ENCODE measurements at regions not wholly inside any gene's neighbourhood (a gene's known extent, or its start where the extent isn't known, plus 50 kb on each side); places are given as distances from the start of the nearest gene placed in this dataset.

DNA sequence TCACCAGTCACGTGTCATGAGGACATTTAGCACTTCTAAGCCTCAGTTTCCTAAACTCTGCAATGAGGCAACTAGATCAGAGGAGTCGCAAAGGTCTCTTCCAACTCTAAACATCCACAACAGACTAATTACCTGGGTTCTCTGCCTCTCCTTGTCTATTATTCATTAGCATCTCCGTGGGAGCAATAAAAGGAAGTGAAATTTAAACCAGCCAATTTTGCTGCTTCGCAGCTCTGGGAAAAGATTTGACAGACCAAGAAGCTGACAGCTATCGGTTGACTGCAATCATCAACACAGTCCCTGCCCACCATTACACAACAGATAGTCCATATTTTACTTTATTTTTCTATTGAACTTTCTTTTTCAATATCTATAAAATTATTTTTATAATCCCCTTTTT, 308.9 kb downstream of the NR2F1-AS1 start:
- Histone ChIP-seq H3K9me3 (no peaks in the 10 kb centered on the region), H3K4me3 (no peak overlapping the region), H3K4me1 (no peaks in the 10 kb centered on the region), H3K27ac (no peak overlapping the region), H3K27me3 (ENCODE audit: insufficient read depth in 3 of 3, low read length in 2 of 3) (no peaks in the 10 kb centered on the region), H3K36me3 (ENCODE audit: insufficient read depth in 1 of 2, low read depth in 1 of 2) (no peaks in the 10 kb centered on the region)
- 68 to 74% (median 71%) methylated on average over 5 of the region's 5 CpGs for WGBS, 3 donors
- intact Hi-C loops (cut with DNase I): no loop called here
- TF ChIP-seq, protein P1, sequence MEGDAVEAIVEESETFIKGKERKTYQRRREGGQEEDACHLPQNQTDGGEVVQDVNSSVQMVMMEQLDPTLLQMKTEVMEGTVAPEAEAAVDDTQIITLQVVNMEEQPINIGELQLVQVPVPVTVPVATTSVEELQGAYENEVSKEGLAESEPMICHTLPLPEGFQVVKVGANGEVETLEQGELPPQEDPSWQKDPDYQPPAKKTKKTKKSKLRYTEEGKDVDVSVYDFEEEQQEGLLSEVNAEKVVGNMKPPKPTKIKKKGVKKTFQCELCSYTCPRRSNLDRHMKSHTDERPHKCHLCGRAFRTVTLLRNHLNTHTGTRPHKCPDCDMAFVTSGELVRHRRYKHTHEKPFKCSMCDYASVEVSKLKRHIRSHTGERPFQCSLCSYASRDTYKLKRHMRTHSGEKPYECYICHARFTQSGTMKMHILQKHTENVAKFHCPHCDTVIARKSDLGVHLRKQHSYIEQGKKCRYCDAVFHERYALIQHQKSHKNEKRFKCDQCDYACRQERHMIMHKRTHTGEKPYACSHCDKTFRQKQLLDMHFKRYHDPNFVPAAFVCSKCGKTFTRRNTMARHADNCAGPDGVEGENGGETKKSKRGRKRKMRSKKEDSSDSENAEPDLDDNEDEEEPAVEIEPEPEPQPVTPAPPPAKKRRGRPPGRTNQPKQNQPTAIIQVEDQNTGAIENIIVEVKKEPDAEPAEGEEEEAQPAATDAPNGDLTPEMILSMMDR (IDR thresholded peaks at IDR 0.05): no peak
- ATAC-seq (no peak), DNase-seq (no peak)

DNA sequence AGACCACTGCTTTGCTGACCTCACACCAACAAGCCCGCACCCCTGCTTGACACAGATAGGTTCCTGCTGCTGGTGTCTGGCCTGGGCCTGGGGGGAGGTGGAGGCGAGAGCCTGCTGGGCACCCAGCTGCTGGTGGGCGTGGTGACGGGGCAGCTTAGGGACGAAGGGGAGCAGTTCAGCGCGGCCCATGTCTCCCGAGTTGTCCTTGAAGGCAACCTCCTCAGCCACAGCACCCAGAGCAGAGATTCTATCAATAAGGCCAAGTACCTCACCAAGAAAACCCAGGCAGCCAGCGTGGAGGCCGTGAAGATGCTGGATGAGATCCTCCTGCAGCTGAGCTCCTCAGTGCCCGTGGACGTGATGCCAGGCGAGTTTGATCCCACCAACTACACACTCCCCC, 313.3 kb downstream of the NR2F1-AS1 start:
- ATAC-seq (no peak), DNase-seq (no peak)
- Histone ChIP-seq H3K4me3 (no peak overlapping the region), H3K36me3 (ENCODE audit: insufficient read depth in 1 of 2, low read depth in 1 of 2) (no peaks in the 10 kb centered on the region), H3K9me3 (no peaks in the 10 kb centered on the region), H3K27ac (no peak overlapping the region), H3K4me1 (no peaks in the 10 kb centered on the region), H3K27me3 (ENCODE audit: insufficient read depth in 3 of 3, low read length in 2 of 3) (no peaks in the 10 kb centered on the region)
- intact Hi-C loops (cut with DNase I): no loop called here
- 96 to 98% (median 97%) methylated on average over 13 of the region's 13 CpGs for WGBS, 3 donors
- TF ChIP-seq, protein P1 (IDR thresholded peaks at IDR 0.05): no peak

DNA sequence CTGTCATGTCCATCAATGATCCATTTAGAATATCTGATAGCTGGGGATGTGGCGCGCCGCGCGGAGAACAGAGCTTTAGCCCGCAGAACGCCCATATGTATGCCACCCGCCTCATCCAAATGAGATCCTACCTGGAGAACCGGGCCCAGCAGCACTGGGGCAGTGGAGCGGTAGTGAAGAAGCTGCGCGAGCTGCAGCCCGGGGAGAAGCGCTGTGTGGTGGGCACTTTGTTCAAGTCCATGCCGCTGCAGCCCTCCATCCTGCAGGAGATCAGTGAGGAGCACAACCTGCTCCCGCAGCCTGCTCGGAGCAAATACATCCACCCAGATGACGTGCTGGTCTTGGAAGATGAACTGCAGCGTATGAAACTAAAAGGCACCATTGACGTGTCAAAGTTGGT, 313.7 kb downstream of the NR2F1-AS1 start:
- H3K27ac ChIP-seq: no peak overlapping the region
- ATAC-seq: no peak
- H3K4me1 ChIP-seq: no peaks in the 10 kb centered on the region
- H3K4me3 ChIP-seq: no peak overlapping the region
- DNase-seq: no peak
- intact Hi-C loops (cut with DNase I): no loop called here
- 96 to 98% (median 98%) methylated on average over 20 of the region's 20 CpGs for WGBS, 3 donors
- H3K36me3 ChIP-seq (ENCODE audit: insufficient read depth in 1 of 2, low read depth in 1 of 2): no peaks in the 10 kb centered on the region
- H3K27me3 ChIP-seq (ENCODE audit: insufficient read depth in 3 of 3, low read length in 2 of 3): no peaks in the 10 kb centered on the region
- TF ChIP-seq, protein P1 (IDR thresholded peaks at IDR 0.05): no peak
- H3K9me3 ChIP-seq: no peaks in the 10 kb centered on the region

DNA sequence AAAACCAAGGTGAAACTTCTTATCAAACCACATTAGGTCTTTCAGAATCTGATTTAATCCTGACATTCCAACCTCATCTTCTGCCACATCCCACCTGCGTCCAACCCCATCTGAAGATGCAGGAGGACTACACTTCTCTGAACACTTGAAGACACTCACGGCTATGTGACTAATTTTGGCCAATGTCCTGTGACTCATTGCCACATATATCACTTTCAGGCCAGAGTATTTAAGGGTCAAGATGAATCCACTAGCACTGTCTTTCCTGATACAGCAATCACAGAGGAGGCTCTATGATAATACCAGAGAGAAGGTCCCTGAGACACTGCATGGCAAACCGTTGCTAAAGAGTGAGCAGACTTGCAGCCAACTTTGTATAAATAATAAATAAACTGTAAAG, 323.4 kb downstream of the NR2F1-AS1 start:
- peak in 1 of 4 donors; percentile 28 for ATAC-seq
- intact Hi-C loops (cut with DNase I): no loop called here
- WGBS, 3 donors: 77 to 87% (median 79%) methylated on average over 3 of the region's 3 CpGs

DNA sequence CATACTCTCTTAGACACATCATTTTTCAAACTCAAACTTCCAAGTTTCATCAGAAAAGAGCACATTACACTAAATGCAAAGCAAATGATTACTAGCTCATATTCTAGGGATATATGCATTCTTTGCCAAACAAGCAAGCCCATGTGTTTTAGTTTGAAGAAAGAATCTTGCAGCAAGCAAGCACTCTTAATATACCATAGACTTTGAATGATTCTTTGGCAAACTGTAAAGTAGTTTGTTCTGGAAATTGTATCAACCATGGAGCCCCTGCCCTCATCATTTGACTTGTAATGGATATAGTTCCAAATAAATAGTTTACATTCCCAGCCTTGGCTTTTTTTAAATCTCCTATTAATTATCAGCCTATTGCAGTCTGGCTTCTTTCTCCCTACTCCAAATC, 325.2 kb downstream of the NR2F1-AS1 start:
- Histone ChIP-seq H3K27me3 (ENCODE audit: insufficient read depth in 3 of 3, low read length in 2 of 3) (no peaks in the 10 kb centered on the region), H3K9me3 (no peaks in the 10 kb centered on the region), H3K4me3 (no peak overlapping the region), H3K4me1 (no peaks in the 10 kb centered on the region), H3K27ac (no peak overlapping the region), H3K36me3 (ENCODE audit: insufficient read depth in 1 of 2, low read depth in 1 of 2) (no peaks in the 10 kb centered on the region)
- DNase-seq (no peak), ATAC-seq (no peak)
- TF ChIP-seq, protein P1 (IDR thresholded peaks at IDR 0.05): no peak
- intact Hi-C loops (cut with DNase I): no loop called here

More for the DNA sequence above, 323.4 kb downstream of the NR2F1-AS1 start:
- TF ChIP-seq, protein P1 (IDR thresholded peaks at IDR 0.05): no peak
- DNase-seq: no peak
- H3K36me3 ChIP-seq (ENCODE audit: insufficient read depth in 1 of 2, low read depth in 1 of 2): no peaks in the 10 kb centered on the region
- no peaks in the 10 kb centered on the region for H3K27me3 ChIP-seq (ENCODE audit: insufficient read depth in 3 of 3, low read length in 2 of 3)
- no peaks in the 10 kb centered on the region for H3K4me1 ChIP-seq
- no peaks in the 10 kb centered on the region for H3K9me3 ChIP-seq
- no peak overlapping the region for H3K4me3 ChIP-seq
- no peak overlapping the region for H3K27ac ChIP-seq
